ENCODE measurements at regions not wholly inside any gene's neighbourhood (a gene's known extent, or its start where the extent isn't known, plus 50 kb on each side); places are given as distances from the start of the nearest gene placed in this dataset.
"Not testable (repeated sequence)": the region's sequence is repeated elsewhere in the genome, so short reads cannot be mapped to it uniquely, and the experiment has no call there.

DNA sequence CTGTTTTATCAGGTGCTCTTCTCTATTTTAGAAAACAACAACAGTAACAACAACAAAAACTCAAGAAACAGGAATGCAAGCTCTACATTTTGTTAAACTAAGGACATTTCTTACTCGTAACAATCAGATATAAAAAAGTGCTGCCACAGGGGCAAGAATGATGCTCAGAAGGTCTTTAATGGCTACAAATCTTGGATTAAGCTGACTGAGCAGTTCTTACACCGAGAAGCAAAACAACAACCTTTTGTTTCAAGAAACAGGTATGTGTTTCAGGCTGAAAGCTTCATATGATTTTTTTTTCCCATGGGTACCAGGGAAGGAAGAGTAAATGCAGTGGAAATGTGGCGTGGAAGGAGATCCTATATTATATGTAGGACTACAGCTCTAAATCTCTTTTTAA lies 786.8 kb upstream of the FBXO33 start:
- H3K79me2 ChIP-seq (ENCODE audit: low read length): no peaks in the 10 kb centered on the region
- H3K9me3 ChIP-seq (ENCODE audit: low read length): no peaks in the 10 kb centered on the region
- CTCF ChIA-PET: no interaction called here
- H3F3A ChIP-seq (ENCODE audit: low read length, unreplicated experiment): peaks cover 7% of the 10 kb centered on the region
- peaks cover 57% of the 10 kb centered on the region for H3K4me1 ChIP-seq (ENCODE audit: insufficient read depth, low read length)
- ATAC-seq (no peak), DNase-seq (no peak)
- no peak overlapping the region for H3K4me3 ChIP-seq (ENCODE audit: low read length)
- H3K9ac ChIP-seq (ENCODE audit: low read length): peak overlapping the region; percentile 54
- no peaks in the 10 kb centered on the region for H4K20me1 ChIP-seq (ENCODE audit: low read length)
- no peaks in the 10 kb centered on the region for H3K27me3 ChIP-seq (ENCODE audit: low read length)
- peak overlapping the region; percentile 79 for H3K27ac ChIP-seq (ENCODE audit: low read length)
- no peaks in the 10 kb centered on the region for H3K9me2 ChIP-seq (replicated peaks; ENCODE audit: low read length)
- H3K36me3 ChIP-seq (ENCODE audit: low read depth, low read length): no peaks in the 10 kb centered on the region
- TSS peak; percentile 70 for BruUV-seq (replicated peaks)
- peak overlapping the region; percentile 51 for H3K4me2 ChIP-seq (ENCODE audit: low read length)
- intact Hi-C loops (cut with micrococcal nuclease): loop anchor here (2.0 kb wide), 2 partner anchors 94 to 214 kb away; no protein-coding TSS in a partner anchor
- 0 out of 2 replicates have a peak overlapping the region, but pooled peaks have one; percentile 25 for H2AFZ ChIP-seq (ENCODE audit: low read length)
- POLR2A ChIA-PET (ENCODE audit: unreplicated experiment): interaction anchor here (0.6 to 0.7 kb wide), 2 partner anchors 376 to 1205 kb away, joined by 4 to 7 read pairs; no protein-coding TSS in a partner anchor
- no peak for TF ChIP-seq EZH2 (IDR thresholded peaks at IDR 0.05; ENCODE audit: low read length, unreplicated experiment)
- no peak for TF ChIP-seq EZH2phosphoT487 (IDR thresholded peaks at IDR 0.05; ENCODE audit: borderline replicate concordance, low read length)
- TF ChIP-seq, protein P1, sequence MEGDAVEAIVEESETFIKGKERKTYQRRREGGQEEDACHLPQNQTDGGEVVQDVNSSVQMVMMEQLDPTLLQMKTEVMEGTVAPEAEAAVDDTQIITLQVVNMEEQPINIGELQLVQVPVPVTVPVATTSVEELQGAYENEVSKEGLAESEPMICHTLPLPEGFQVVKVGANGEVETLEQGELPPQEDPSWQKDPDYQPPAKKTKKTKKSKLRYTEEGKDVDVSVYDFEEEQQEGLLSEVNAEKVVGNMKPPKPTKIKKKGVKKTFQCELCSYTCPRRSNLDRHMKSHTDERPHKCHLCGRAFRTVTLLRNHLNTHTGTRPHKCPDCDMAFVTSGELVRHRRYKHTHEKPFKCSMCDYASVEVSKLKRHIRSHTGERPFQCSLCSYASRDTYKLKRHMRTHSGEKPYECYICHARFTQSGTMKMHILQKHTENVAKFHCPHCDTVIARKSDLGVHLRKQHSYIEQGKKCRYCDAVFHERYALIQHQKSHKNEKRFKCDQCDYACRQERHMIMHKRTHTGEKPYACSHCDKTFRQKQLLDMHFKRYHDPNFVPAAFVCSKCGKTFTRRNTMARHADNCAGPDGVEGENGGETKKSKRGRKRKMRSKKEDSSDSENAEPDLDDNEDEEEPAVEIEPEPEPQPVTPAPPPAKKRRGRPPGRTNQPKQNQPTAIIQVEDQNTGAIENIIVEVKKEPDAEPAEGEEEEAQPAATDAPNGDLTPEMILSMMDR (conservative IDR thresholded peaks at IDR 0.05; ENCODE audit: low read depth, low read length): no peak

DNA sequence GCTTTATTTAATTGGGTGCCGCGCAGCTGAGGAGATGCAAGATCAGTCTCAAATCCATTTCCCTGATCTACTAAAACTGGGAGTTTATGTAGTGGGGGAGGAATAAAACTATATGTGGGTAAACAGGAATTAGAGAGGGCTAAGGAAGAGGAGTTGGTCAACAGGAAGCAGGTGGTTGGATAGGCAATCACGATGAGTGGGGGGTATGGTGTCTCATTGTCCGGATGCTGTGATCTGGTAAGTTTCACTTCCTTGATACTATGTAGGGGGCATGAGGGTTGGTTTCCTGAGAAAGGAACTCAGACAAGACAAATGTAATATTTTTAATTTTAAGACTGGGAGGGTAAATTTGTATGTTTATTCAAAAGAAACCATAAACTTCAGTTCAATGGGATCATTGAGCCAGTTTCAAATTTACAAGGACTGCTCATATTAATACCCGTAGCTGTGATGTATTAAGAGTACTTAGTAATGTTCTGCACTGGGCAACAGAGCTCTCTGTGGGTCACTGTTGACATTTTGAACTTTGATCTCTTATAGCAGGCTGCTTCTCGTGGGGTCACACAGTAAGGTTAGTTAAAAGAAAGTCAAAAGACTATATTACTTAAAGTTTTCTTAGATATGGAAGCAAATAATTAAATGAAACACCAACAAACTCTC lies 786.2 kb upstream of the FBXO33 start:
- H4K20me1 ChIP-seq (ENCODE audit: low read length): no peaks in the 10 kb centered on the region
- BruUV-seq (replicated peaks): no TSS peak
- peak; percentile 70 for DNase-seq
- TF ChIP-seq EZH2phosphoT487 (IDR thresholded peaks at IDR 0.05; ENCODE audit: borderline replicate concordance, low read length) (no peak), EZH2 (IDR thresholded peaks at IDR 0.05; ENCODE audit: low read length, unreplicated experiment) (no peak)
- TF ChIP-seq, protein P1 (conservative IDR thresholded peaks at IDR 0.05; ENCODE audit: low read depth, low read length): no peak
- POLR2A ChIA-PET (ENCODE audit: unreplicated experiment): interaction anchor here (0.6 to 0.7 kb wide), 2 partner anchors 377 to 1205 kb away, joined by 4 to 7 read pairs; no protein-coding TSS in a partner anchor
- H3K4me2 ChIP-seq (ENCODE audit: low read length): peak overlapping the region; percentile 51
- H2AFZ ChIP-seq (ENCODE audit: low read length): peak overlapping the region; percentile 25; the same call in 1 of the 2 replicates
- H3K4me3 ChIP-seq (ENCODE audit: low read length): no peak overlapping the region
- peak overlapping the region; percentile 79 for H3K27ac ChIP-seq (ENCODE audit: low read length)
- H3K27me3 ChIP-seq (ENCODE audit: low read length): no peaks in the 10 kb centered on the region
- H3K9me3 ChIP-seq (ENCODE audit: low read length): no peaks in the 10 kb centered on the region
- peaks cover 7% of the 10 kb centered on the region for H3F3A ChIP-seq (ENCODE audit: low read length, unreplicated experiment)
- intact Hi-C loops (cut with micrococcal nuclease): loop anchor here (2.0 kb wide), 2 partner anchors 94 to 214 kb away; no protein-coding TSS in a partner anchor
- H3K9ac ChIP-seq (ENCODE audit: low read length): peak overlapping the region; percentile 54
- no peaks in the 10 kb centered on the region for H3K79me2 ChIP-seq (ENCODE audit: low read length)
- peak; percentile 86 for ATAC-seq
- H3K9me2 ChIP-seq (replicated peaks; ENCODE audit: low read length): no peaks in the 10 kb centered on the region
- no peaks in the 10 kb centered on the region for H3K36me3 ChIP-seq (ENCODE audit: low read depth, low read length)
- peaks cover 63% of the 10 kb centered on the region for H3K4me1 ChIP-seq (ENCODE audit: insufficient read depth, low read length)
- CTCF ChIA-PET: interaction anchor here (0.6 to 0.7 kb wide), 2 partner anchors 227 to 595 kb away, joined by 3 to 4 read pairs; no protein-coding TSS in a partner anchor

DNA sequence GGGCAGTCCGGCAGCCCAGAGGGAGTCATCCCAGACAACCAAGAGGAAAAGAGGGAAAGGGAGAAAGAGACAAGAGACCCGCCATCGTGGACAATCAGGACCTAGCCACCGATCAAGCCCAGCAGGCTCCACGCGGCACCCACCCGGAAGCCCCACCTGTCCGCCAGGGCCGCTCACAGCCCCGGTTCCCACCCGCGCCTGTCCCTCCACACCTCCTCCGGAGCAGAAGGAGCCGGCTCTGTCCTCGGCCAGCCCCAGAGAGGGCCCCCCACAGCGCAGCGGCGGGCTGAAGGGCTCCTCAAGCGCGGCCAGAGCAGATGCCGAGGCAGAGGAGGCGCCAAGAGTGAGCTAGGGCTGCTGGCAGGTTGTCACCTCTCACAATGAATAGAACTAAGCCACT lies 784.7 kb upstream of the FBXO33 start:
- H3K9ac ChIP-seq (ENCODE audit: low read length): no peak overlapping the region
- no peaks in the 10 kb centered on the region for H3K36me3 ChIP-seq (ENCODE audit: low read depth, low read length)
- CTCF ChIA-PET: no interaction called here
- H3F3A ChIP-seq (ENCODE audit: low read length, unreplicated experiment): peaks cover 6% of the 10 kb centered on the region
- no peak overlapping the region for H3K27ac ChIP-seq (ENCODE audit: low read length)
- no peak for DNase-seq
- no peaks in the 10 kb centered on the region for H3K79me2 ChIP-seq (ENCODE audit: low read length)
- TF ChIP-seq, protein P1 (conservative IDR thresholded peaks at IDR 0.05; ENCODE audit: low read depth, low read length): no peak
- TF ChIP-seq EZH2 (IDR thresholded peaks at IDR 0.05; ENCODE audit: low read length, unreplicated experiment): no peak
- H3K4me3 ChIP-seq (ENCODE audit: low read length): no peak overlapping the region
- H3K4me2 ChIP-seq (ENCODE audit: low read length): no peak overlapping the region
- no peak for ATAC-seq
- BruUV-seq (replicated peaks): no TSS peak
- H2AFZ ChIP-seq (ENCODE audit: low read length): no peak overlapping the region
- no peaks in the 10 kb centered on the region for H3K9me2 ChIP-seq (replicated peaks; ENCODE audit: low read length)
- H3K9me3 ChIP-seq (ENCODE audit: low read length): no peaks in the 10 kb centered on the region
- H4K20me1 ChIP-seq (ENCODE audit: low read length): no peaks in the 10 kb centered on the region
- intact Hi-C loops (cut with micrococcal nuclease): no loop called here
- POLR2A ChIA-PET (ENCODE audit: unreplicated experiment): no interaction called here
- peaks cover 59% of the 10 kb centered on the region for H3K4me1 ChIP-seq (ENCODE audit: insufficient read depth, low read length)
- no peaks in the 10 kb centered on the region for H3K27me3 ChIP-seq (ENCODE audit: low read length)

DNA sequence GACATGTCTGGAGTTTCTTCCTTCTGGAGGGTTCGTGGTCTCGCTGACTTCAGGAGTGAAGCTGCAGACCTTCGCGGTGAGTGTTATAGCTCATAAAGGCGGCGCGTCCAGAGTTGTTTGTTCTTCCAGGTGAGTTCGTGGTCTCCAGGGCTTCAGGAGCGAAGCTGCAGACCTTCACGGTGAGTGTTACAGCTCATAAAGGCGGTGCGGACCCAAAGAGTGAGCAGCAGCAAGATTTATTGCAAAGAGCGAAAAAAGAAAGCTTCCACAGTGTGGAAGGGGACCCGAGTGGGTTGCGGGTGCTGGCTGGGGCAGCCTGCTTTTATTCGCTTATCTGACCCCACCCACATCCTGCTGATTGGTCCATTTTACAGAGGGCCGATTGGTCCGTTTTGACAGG lies 784.2 kb upstream of the FBXO33 start:
- H3K36me3 ChIP-seq (ENCODE audit: low read depth, low read length); H3K9me3 ChIP-seq (ENCODE audit: low read length); H3K4me2 ChIP-seq (ENCODE audit: low read length); ATAC-seq; DNase-seq; H3K27ac ChIP-seq (ENCODE audit: low read length); CTCF ChIA-PET; H3K79me2 ChIP-seq (ENCODE audit: low read length); intact Hi-C loops (cut with micrococcal nuclease); H3K9me2 ChIP-seq (replicated peaks; ENCODE audit: low read length); POLR2A ChIA-PET (ENCODE audit: unreplicated experiment); H3K4me3 ChIP-seq (ENCODE audit: low read length); BruUV-seq (replicated peaks); H4K20me1 ChIP-seq (ENCODE audit: low read length); H3K9ac ChIP-seq (ENCODE audit: low read length); H3K27me3 ChIP-seq (ENCODE audit: low read length); H2AFZ ChIP-seq (ENCODE audit: low read length); H3F3A ChIP-seq (ENCODE audit: low read length, unreplicated experiment): not testable (repeated sequence)
- H3K4me1 ChIP-seq (ENCODE audit: insufficient read depth, low read length): peaks cover 55% of the 10 kb centered on the region
